ENCODE measurements at regions not wholly inside any gene's neighbourhood (a gene's known extent, or its start where the extent isn't known, plus 50 kb on each side); places are given as distances from the start of the nearest gene placed in this dataset.

GRCh38 chr18:51692612-51693011, 495.1 kb upstream of the MEX3C start:
- TF ChIP-seq REST (IDR thresholded peaks at IDR 0.05; ENCODE audit: insufficient replicate concordance, low read depth) (no peak), CTCF (IDR thresholded peaks at IDR 0.05; ENCODE audit: insufficient read depth, low read length) (no peak), POLR2AphosphoS5 (IDR thresholded peaks at IDR 0.05; ENCODE audit: low read depth) (no peak), GABPA (IDR thresholded peaks at IDR 0.05; ENCODE audit: low read depth) (no peak)

All from HL-60 (cell line).